ENCODE measurements at regions not wholly inside any gene's neighbourhood (a gene's known extent, or its start where the extent isn't known, plus 50 kb on each side); places are given as distances from the start of the nearest gene placed in this dataset.
A peak's percentile ranks its signal among the peaks of the same experiment; 100 is the strongest.
"Not testable (repeated sequence)": the region's sequence is repeated elsewhere in the genome, so short reads cannot be mapped to it uniquely, and the experiment has no call there.

DNA sequence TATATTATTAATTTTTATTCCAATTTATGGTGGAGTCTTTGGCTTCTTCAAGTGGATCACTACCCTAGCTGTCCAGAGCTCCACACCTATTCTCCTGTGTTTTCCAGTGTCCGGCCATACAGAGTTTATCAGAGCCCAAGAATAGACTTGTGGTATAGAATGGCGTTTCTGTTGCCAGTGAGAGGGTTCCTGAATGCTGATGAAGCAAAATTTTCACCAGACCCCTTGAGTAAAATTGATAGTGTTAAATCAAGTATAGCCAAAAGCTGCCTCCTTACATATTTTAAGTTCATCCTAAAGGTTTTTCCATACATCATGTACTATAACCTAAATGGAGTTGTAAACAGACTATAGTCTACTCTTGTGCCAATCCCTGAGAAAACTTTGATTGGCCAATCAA is 171.5 kb upstream of the CHL1 start:
- no peaks in the 10 kb centered on the region for H4K20me1 ChIP-seq (ENCODE audit: low read length)
- H3K79me2 ChIP-seq (ENCODE audit: low read length), result no peaks in the 10 kb centered on the region
- H3K9ac ChIP-seq (ENCODE audit: low read length), result no peak overlapping the region
- no peak overlapping the region for H3K4me2 ChIP-seq (ENCODE audit: low read length)
- H3K9me3 ChIP-seq (ENCODE audit: low read length), result peaks cover 5% of the 10 kb centered on the region; the same call in 1 of the 2 replicates
- POLR2A ChIA-PET (ENCODE audit: unreplicated experiment), result no interaction called here
- no peak overlapping the region for H3K4me3 ChIP-seq (ENCODE audit: low read length)
- intact Hi-C loops (cut with micrococcal nuclease), result no loop called here
- no peaks in the 10 kb centered on the region for H3K36me3 ChIP-seq (ENCODE audit: low read depth, low read length)
- H3K4me1 ChIP-seq (ENCODE audit: insufficient read depth, low read length), result no peaks in the 10 kb centered on the region
- TF ChIP-seq EZH2 (IDR thresholded peaks at IDR 0.05; ENCODE audit: low read length, unreplicated experiment), result no peak
- TF ChIP-seq, protein P1, sequence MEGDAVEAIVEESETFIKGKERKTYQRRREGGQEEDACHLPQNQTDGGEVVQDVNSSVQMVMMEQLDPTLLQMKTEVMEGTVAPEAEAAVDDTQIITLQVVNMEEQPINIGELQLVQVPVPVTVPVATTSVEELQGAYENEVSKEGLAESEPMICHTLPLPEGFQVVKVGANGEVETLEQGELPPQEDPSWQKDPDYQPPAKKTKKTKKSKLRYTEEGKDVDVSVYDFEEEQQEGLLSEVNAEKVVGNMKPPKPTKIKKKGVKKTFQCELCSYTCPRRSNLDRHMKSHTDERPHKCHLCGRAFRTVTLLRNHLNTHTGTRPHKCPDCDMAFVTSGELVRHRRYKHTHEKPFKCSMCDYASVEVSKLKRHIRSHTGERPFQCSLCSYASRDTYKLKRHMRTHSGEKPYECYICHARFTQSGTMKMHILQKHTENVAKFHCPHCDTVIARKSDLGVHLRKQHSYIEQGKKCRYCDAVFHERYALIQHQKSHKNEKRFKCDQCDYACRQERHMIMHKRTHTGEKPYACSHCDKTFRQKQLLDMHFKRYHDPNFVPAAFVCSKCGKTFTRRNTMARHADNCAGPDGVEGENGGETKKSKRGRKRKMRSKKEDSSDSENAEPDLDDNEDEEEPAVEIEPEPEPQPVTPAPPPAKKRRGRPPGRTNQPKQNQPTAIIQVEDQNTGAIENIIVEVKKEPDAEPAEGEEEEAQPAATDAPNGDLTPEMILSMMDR (conservative IDR thresholded peaks at IDR 0.05; ENCODE audit: low read depth, low read length), result no peak
- TF ChIP-seq EZH2phosphoT487 (IDR thresholded peaks at IDR 0.05; ENCODE audit: borderline replicate concordance, low read length), result no peak
- DNase-seq (no peak), ATAC-seq (no peak)
- H3K9me2 ChIP-seq (replicated peaks; ENCODE audit: low read length), result no peaks in the 10 kb centered on the region
- H3K27me3 ChIP-seq (ENCODE audit: low read length), result no peaks in the 10 kb centered on the region
- no peak overlapping the region for H3K27ac ChIP-seq (ENCODE audit: low read length)
- no peak overlapping the region for H2AFZ ChIP-seq (ENCODE audit: low read length)
- CTCF ChIA-PET, result no interaction called here
- no peaks in the 10 kb centered on the region for H3F3A ChIP-seq (ENCODE audit: low read length, unreplicated experiment)
- BruUV-seq (replicated peaks), result no TSS peak

DNA sequence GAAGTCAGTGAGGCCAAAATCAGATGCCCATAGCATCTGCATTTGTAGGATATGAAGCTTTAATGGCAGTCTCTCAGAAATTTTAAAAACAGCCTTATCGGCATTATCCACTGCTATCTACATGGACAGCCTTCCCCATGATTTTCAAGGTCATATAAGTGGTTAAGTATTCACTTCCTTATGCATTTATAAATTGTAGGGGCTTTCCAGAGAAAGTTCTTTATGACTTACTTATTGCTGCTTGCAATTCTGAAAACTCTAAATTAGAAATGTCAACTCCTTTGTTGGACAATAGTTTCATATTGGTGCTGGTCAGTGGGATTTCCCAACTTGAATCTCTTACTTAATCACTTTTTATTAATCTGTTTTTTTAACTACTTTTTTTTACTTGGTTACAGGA is 160.6 kb upstream of the CHL1 start:
- H2AFZ ChIP-seq (ENCODE audit: low read length); H3K27ac ChIP-seq (ENCODE audit: low read length); H3K9me2 ChIP-seq (replicated peaks; ENCODE audit: low read length); intact Hi-C loops (cut with micrococcal nuclease); DNase-seq; H3K4me3 ChIP-seq (ENCODE audit: low read length); H3F3A ChIP-seq (ENCODE audit: low read length, unreplicated experiment); H3K79me2 ChIP-seq (ENCODE audit: low read length); BruUV-seq (replicated peaks); CTCF ChIA-PET; H4K20me1 ChIP-seq (ENCODE audit: low read length); H3K27me3 ChIP-seq (ENCODE audit: low read length); H3K9ac ChIP-seq (ENCODE audit: low read length); POLR2A ChIA-PET (ENCODE audit: unreplicated experiment); H3K36me3 ChIP-seq (ENCODE audit: low read depth, low read length); H3K4me1 ChIP-seq (ENCODE audit: insufficient read depth, low read length); ATAC-seq; H3K9me3 ChIP-seq (ENCODE audit: low read length); H3K4me2 ChIP-seq (ENCODE audit: low read length): not testable (repeated sequence)

DNA sequence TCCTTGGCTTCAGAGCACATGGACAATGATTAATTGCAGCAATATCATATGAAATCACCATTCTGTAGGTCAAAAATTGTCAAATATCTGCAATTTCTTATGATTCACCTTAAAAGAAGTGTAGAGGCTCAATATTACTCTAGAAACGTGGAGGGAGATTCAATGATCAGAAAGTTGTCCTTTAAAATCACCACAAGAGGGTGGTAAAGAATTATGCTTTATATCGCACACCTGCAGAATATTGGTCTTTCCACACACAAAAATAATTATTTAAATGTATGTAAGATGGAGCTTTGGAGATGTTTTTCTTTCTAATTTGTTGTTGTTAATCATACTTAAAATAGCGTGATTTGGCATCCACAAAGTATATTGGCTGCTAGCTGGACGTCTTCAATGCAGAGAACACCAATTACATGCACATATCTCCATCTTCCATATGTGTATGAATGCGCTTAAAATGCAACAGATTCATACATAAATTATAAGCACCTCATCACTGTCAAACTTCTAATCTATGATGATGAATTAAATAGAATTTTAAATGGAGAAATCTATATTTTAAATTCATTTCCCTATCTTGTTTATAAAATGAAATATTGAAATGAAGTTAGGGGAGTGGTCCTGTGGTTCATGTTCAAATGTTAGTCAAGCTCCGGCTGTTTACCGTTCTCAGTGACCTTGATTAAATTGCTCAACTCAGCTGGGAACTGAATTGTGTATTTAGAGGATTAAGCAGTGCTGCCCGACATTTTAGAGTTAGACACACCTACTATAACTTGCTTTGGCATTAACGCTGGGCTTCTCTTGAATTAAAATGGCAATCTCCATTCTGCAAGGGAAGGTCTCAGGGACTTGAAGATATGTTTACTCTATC is 153.5 kb upstream of the CHL1 start:
- intact Hi-C loops (cut with micrococcal nuclease), result loop anchor here (1.0 kb wide), 2 partner anchors 311 to 334 kb away; no protein-coding TSS in a partner anchor

More for the DNA sequence above, 153.5 kb upstream of the CHL1 start:
- H3K27me3 ChIP-seq (ENCODE audit: low read length); H3K79me2 ChIP-seq (ENCODE audit: low read length); H2AFZ ChIP-seq (ENCODE audit: low read length); H3F3A ChIP-seq (ENCODE audit: low read length, unreplicated experiment); BruUV-seq (replicated peaks); POLR2A ChIA-PET (ENCODE audit: unreplicated experiment); H3K27ac ChIP-seq (ENCODE audit: low read length); H3K9me2 ChIP-seq (replicated peaks; ENCODE audit: low read length); H3K9me3 ChIP-seq (ENCODE audit: low read length); ATAC-seq; H3K9ac ChIP-seq (ENCODE audit: low read length); H3K4me1 ChIP-seq (ENCODE audit: insufficient read depth, low read length); H3K4me3 ChIP-seq (ENCODE audit: low read length); H3K36me3 ChIP-seq (ENCODE audit: low read depth, low read length); H3K4me2 ChIP-seq (ENCODE audit: low read length); H4K20me1 ChIP-seq (ENCODE audit: low read length): not testable (repeated sequence)
- TF ChIP-seq, protein P1 (conservative IDR thresholded peaks at IDR 0.05; ENCODE audit: low read depth, low read length), result peak; percentile 52
- CTCF ChIA-PET, result interaction anchor here (0.5 kb wide), 1 partner anchor 311 kb away, joined by 3 read pairs; no protein-coding TSS in a partner anchor
- peak; percentile 50 for DNase-seq
